KG1 (cell line): ENCODE measurements at regions not wholly inside any gene's neighbourhood (a gene's known extent, or its start where the extent isn't known, plus 50 kb on each side); places are given as distances from the start of the nearest gene placed in this dataset.

Experiments
- DNase-seq: peaks from one replicate; lab custom pipeline; 2025; lab: John Stamatoyannopoulos, UW

GRCh38 chr1:184279911-184280458 is 106.8 kb upstream of the C1orf21 start:
- no peak for DNase-seq

- DNase-seq = no peak
These were observed 102.8 kb upstream of the C1orf21 start for GRCh38 chr1:184283999-184284398.

- DNase-seq = no peak
These were observed 101.9 kb upstream of the C1orf21 start for GRCh38 chr1:184284900-184285299.

- no peak for DNase-seq
These were observed 101.3 kb upstream of the C1orf21 start for GRCh38 chr1:184285401-184286087.

- DNase-seq = no peak
These were observed 99.8 kb upstream of the C1orf21 start for GRCh38 chr1:184287001-184287400.

GRCh38 chr1:184289825-184290550 is 96.8 kb upstream of the C1orf21 start:
- no peak for DNase-seq

- no peak for DNase-seq
These were observed 95.1 kb upstream of the C1orf21 start for GRCh38 chr1:184291701-184292100.

GRCh38 chr1:184292101-184292500 is 94.7 kb upstream of the C1orf21 start:
- DNase-seq = no peak

- no peak for DNase-seq
These were observed 92.7 kb upstream of the C1orf21 start for GRCh38 chr1:184294101-184294500.

- DNase-seq = no peak
These were observed 90.2 kb upstream of the C1orf21 start for GRCh38 chr1:184296466-184297243.

GRCh38 chr1:184297244-184297750 is 89.5 kb upstream of the C1orf21 start:
- no peak for DNase-seq

GRCh38 chr1:184298440-184299405 is 88.1 kb upstream of the C1orf21 start:
- no peak for DNase-seq

GRCh38 chr1:184299406-184299790 is 87.4 kb upstream of the C1orf21 start:
- DNase-seq = no peak

- DNase-seq = no peak
These were observed 87.0 kb upstream of the C1orf21 start for GRCh38 chr1:184299796-184300195.

- DNase-seq = no peak
These were observed 86.4 kb upstream of the C1orf21 start for GRCh38 chr1:184300446-184300845.

GRCh38 chr1:184301227-184301626 is 85.6 kb upstream of the C1orf21 start:
- DNase-seq = no peak

- no peak for DNase-seq
These were observed 84.5 kb upstream of the C1orf21 start for GRCh38 chr1:184302346-184302745.

GRCh38 chr1:184310157-184310819 is 76.5 kb upstream of the C1orf21 start:
- no peak for DNase-seq

- DNase-seq = no peak
These were observed 75.2 kb upstream of the C1orf21 start for GRCh38 chr1:184311580-184311979.

- no peak for DNase-seq
These were observed 71.6 kb upstream of the C1orf21 start for GRCh38 chr1:184315254-184315653.

- no peak for DNase-seq
These were observed 67.0 kb upstream of the C1orf21 start for GRCh38 chr1:184319879-184320278.
